ENCODE measurements at regions not wholly inside any gene's neighbourhood (a gene's known extent, or its start where the extent isn't known, plus 50 kb on each side); places are given as distances from the start of the nearest gene placed in this dataset.

DNA sequence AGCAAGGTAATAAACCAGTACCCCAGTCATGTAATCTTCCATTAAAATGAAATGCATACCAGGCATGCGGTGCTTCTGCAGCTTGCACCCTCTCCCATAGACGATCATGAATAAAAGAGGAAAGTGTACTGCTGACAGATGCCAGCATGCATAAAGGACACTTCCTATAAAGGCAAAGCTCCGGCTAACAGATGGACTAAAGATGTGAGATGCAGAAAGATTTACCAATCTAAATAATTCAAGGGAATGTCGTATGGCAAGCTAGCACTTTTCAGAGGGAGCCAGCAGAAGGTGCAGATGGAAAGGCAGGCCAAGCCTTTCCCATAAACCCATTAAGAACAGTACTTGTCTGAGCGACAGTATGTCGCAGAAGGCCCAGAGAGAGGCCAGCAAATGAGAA is 542.0 kb downstream of the NUF2 start:
- no peak for DNase-seq
- TF ChIP-seq, protein P1, sequence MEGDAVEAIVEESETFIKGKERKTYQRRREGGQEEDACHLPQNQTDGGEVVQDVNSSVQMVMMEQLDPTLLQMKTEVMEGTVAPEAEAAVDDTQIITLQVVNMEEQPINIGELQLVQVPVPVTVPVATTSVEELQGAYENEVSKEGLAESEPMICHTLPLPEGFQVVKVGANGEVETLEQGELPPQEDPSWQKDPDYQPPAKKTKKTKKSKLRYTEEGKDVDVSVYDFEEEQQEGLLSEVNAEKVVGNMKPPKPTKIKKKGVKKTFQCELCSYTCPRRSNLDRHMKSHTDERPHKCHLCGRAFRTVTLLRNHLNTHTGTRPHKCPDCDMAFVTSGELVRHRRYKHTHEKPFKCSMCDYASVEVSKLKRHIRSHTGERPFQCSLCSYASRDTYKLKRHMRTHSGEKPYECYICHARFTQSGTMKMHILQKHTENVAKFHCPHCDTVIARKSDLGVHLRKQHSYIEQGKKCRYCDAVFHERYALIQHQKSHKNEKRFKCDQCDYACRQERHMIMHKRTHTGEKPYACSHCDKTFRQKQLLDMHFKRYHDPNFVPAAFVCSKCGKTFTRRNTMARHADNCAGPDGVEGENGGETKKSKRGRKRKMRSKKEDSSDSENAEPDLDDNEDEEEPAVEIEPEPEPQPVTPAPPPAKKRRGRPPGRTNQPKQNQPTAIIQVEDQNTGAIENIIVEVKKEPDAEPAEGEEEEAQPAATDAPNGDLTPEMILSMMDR (IDR thresholded peaks at IDR 0.05) = no peak
- Histone ChIP-seq H3K9ac (ENCODE audit: low read depth in 2 of 2, low read length in 2 of 2) (no peak overlapping the region), H3K27me3 (no peaks in the 10 kb centered on the region), H3K36me3 (no peaks in the 10 kb centered on the region), H3K9me3 (no peaks in the 10 kb centered on the region), H3K4me1 (no peaks in the 10 kb centered on the region), H3K4me3 (no peak overlapping the region), H3K27ac (no peak overlapping the region)
- intact Hi-C loops (cut with DNase I) = no loop called here

DNA sequence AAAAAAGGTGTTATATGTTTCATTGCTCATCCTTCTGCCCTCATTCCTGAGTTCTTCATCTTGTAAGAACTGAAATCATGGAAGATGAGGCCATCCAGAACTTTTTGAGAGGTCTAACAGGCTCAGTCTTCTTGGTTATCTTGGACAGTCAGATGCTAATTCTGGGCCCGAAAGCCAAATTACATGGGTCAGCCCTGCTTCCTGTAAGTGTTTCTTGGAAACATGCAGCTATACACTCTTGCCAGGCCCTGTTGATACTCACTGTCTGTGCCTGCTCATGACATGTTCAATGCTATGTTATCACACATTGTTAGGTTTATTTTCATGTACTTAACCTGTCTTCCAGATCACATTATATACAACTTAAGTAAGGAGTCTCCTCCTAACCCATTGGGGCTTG is 542.5 kb downstream of the NUF2 start:
- no peak for DNase-seq
- H3K9ac ChIP-seq (ENCODE audit: low read depth in 2 of 2, low read length in 2 of 2) = no peak overlapping the region

DNA sequence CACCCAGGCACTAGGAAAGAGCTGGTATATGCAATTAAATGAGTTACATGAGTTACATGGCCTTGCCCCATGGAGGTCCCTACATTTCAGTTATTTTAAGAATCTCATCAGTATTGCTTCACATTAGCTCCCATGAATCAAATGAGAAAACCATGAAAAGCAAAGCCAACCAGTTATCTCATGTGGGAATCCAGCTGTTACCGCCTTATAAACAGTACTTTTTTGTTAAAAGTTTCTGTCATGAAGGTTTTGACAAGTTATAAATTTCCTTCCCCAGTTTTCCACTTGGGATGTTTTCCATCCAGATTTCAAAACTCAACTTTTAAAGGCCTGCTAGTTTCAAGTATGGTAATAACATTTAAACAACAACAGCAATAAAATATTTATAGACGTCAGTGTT is 544.8 kb downstream of the NUF2 start:
- TF ChIP-seq, protein P1 (IDR thresholded peaks at IDR 0.05) = no peak
- Histone ChIP-seq H3K27ac (no peak overlapping the region), H3K9me3 (no peaks in the 10 kb centered on the region), H3K4me1 (no peaks in the 10 kb centered on the region), H3K27me3 (no peaks in the 10 kb centered on the region), H3K9ac (ENCODE audit: low read depth in 2 of 2, low read length in 2 of 2) (no peak overlapping the region), H3K36me3 (no peaks in the 10 kb centered on the region), H3K4me3 (no peak overlapping the region)
- intact Hi-C loops (cut with DNase I) = no loop called here
- DNase-seq = no peak

More for the DNA sequence above, 542.5 kb downstream of the NUF2 start:
- Histone ChIP-seq H3K36me3 (no peaks in the 10 kb centered on the region), H3K27ac (no peak overlapping the region), H3K4me3 (no peak overlapping the region), H3K4me1 (no peaks in the 10 kb centered on the region), H3K27me3 (no peaks in the 10 kb centered on the region), H3K9me3 (no peaks in the 10 kb centered on the region)
- intact Hi-C loops (cut with DNase I) = no loop called here
- TF ChIP-seq, protein P1 (IDR thresholded peaks at IDR 0.05) = no peak

DNA sequence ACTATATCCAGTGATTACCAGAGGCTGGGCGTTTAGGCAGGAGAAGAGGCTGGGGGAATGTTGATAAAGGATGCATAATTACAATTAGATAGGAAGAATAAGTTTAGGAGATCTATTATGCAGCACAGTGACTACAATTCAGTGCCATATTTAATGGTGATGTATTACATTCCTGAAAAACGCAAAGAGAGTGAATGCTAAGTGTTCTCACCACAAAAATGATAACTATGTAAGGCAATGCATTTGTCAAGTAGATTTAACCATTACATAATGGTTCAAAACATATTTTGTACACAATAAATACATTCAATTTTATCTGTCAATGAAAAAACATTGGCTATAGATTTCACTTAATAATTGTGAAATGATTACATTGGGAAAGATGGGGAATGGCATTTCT is 548.9 kb downstream of the NUF2 start:
- H3K4me3 ChIP-seq = no peak overlapping the region
- intact Hi-C loops (cut with DNase I) = no loop called here

DNA sequence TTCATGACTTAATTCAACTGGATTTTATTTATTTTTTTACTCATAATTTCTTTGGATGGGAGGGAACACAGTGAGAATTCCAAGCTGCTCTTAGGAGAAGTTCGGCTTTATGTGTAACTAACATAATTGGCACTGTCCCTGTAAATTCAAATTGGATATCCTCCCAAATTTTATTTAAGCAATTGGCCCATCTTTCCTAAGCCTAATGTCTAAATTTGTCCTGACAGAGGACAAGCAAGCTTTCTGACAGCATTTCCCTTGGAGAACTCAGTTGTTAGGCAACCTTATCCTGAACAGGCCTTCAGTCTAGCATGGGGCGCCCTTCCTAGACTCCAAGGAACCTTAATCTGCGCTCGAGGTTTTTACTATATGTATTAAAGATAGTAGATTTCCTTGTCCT is 550.3 kb downstream of the NUF2 start:
- no peaks in the 10 kb centered on the region for H3K36me3 ChIP-seq
- H3K4me3 ChIP-seq = no peak overlapping the region
- TF ChIP-seq, protein P1 (IDR thresholded peaks at IDR 0.05) = no peak
- intact Hi-C loops (cut with DNase I) = no loop called here
- no peak overlapping the region for H3K9ac ChIP-seq (ENCODE audit: low read depth in 2 of 2, low read length in 2 of 2)
- H3K27ac ChIP-seq = no peak overlapping the region
- no peaks in the 10 kb centered on the region for H3K4me1 ChIP-seq
- H3K27me3 ChIP-seq = no peaks in the 10 kb centered on the region
- no peak for DNase-seq
- no peaks in the 10 kb centered on the region for H3K9me3 ChIP-seq

More for the DNA sequence above, 548.9 kb downstream of the NUF2 start:
- Histone ChIP-seq H3K9ac (ENCODE audit: low read depth in 2 of 2, low read length in 2 of 2) (no peak overlapping the region), H3K4me1 (no peaks in the 10 kb centered on the region), H3K27me3 (no peaks in the 10 kb centered on the region), H3K27ac (no peak overlapping the region), H3K9me3 (no peaks in the 10 kb centered on the region), H3K36me3 (no peaks in the 10 kb centered on the region)
- TF ChIP-seq, protein P1 (IDR thresholded peaks at IDR 0.05) = no peak
- no peak for DNase-seq

DNA sequence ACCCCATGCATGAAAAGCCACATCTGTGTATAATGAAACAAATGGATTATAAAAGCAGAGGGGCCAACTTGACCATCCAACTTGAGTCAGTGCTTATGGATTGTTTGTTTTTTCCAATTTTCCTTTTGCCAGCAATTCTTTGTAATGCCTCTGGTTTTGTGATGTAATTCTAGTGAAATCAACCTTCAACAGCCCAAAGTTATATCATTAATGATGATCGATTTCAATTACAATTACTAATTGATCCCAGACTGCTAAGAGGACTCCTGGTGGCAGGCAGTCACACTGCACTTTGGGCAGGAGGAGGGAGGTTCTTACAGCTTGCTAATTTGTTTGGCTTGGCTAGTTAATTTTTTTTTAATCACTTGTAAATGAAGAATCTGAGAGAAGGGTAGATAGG is 552.3 kb downstream of the NUF2 start:
- intact Hi-C loops (cut with DNase I) = no loop called here
- no peak overlapping the region for H3K27ac ChIP-seq
- TF ChIP-seq, protein P1 (IDR thresholded peaks at IDR 0.05) = no peak
- H3K4me1 ChIP-seq = no peaks in the 10 kb centered on the region
- H3K4me3 ChIP-seq = no peak overlapping the region
- no peaks in the 10 kb centered on the region for H3K36me3 ChIP-seq
- no peaks in the 10 kb centered on the region for H3K9me3 ChIP-seq
- no peak for DNase-seq
- H3K27me3 ChIP-seq = no peaks in the 10 kb centered on the region
- H3K9ac ChIP-seq (ENCODE audit: low read depth in 2 of 2, low read length in 2 of 2) = no peak overlapping the region
